Endothelial cell of umbilical vein (primary cell): ENCODE measurements at regions not wholly inside any gene's neighbourhood (a gene's known extent, or its start where the extent isn't known, plus 50 kb on each side); places are given as distances from the start of the nearest gene placed in this dataset.

Experiments used
- BruUV-seq: library from RNA; stranded (reverse); fragments of 400-500 nt; replicated peaks from 2 replicates; lab custom pipeline; 2021; lab: Mats Ljungman, UMichigan
- CTCF ChIA-PET: fragments of 300-600, 350-600 bp; sonication (Branson Sonifier 250); formaldehyde crosslinking; loops from one replicate; lab custom pipeline; 2021; ENCODE audit warnings: antibody characterized with exemption, inconsistent platforms; lab: Charles Lee
- POLR2A ChIA-PET: fragments of 300-600, 350-600 bp; sonication (Branson Sonifier 250); formaldehyde crosslinking; loops from one replicate; lab custom pipeline; 2021; ENCODE audit warnings: antibody characterized with exemption, inconsistent platforms; lab: Charles Lee
- DNase-seq: peaks from one replicate; pipeline ENCODE4 v3.0.0-alpha.2; 2011; ENCODE audit warnings: low read depth, low spot score
- FAIRE-seq: peaks from 2 replicates; lab custom pipeline; 2011; peaks lifted over from hg19 to GRCh38; lab: Jason Lieb, UNC
- H2AFZ ChIP-seq: 2 replicates; pipeline ENCODE4 v1.6.0; 2012; ENCODE audit warnings: low read depth, low read length, control low read depth, inconsistent platforms
- H3K27ac ChIP-seq: 2 replicates; pipeline ENCODE4 v1.5.1; 2011; ENCODE audit warnings: low read depth, mild to moderate bottlenecking, control low read depth, low read length, moderate library complexity; ENCODE audit not compliant: insufficient read depth
- H3K27me3 ChIP-seq, 2 experiments: 2 replicates each; pipeline versions ENCODE4 v1.6.0 to v1.6.1; 2011; ENCODE audit warnings: low read length in 2 of 2, mixed read lengths in 1 of 2; ENCODE audit not compliant: control insufficient read depth in 2 of 2, insufficient read depth in 2 of 2
- H3K36me3 ChIP-seq, 2 experiments: 2 replicates in 1 of 2; 3 replicates in 1 of 2; pipeline ENCODE4 v1.5.1; 2011; ENCODE audit warnings: low read length in 2 of 2, mild to moderate bottlenecking in 1 of 2, moderate library complexity in 1 of 2; ENCODE audit not compliant: control insufficient read depth in 2 of 2, insufficient read depth in 2 of 2; ENCODE audit errors: extremely low read depth in 1 of 2
- H3K4me1 ChIP-seq: 3 replicates; pipeline ENCODE4 v1.5.1; 2011; ENCODE audit warnings: mild to moderate bottlenecking, low read length; ENCODE audit not compliant: control insufficient read depth, insufficient read depth; ENCODE audit errors: extremely low read depth
- H3K4me2 ChIP-seq: 2 replicates; pipeline ENCODE4 v1.6.1; 2011; ENCODE audit warnings: low read length, control low read depth, mixed read lengths; ENCODE audit not compliant: insufficient read depth
- H3K4me3 ChIP-seq, 3 experiments: fragments of 200-600 bp in 1 of 3; sonication (generic), shearing (Covaris generic) in 1 of 3; replicated peaks in 1 of 3; 2 replicates each; pipeline ENCODE4 v1.5.1; 2011 to 2016; ENCODE audit warnings: control low read depth in 3 of 3, low read length in 3 of 3, mild to moderate bottlenecking in 2 of 3, inconsistent platforms in 1 of 3, low read depth in 1 of 3, moderate library complexity in 1 of 3; ENCODE audit not compliant: insufficient read depth in 1 of 3
- H3K79me2 ChIP-seq: 2 replicates; pipeline ENCODE4 v1.6.0; 2012; ENCODE audit warnings: low read length, inconsistent platforms; ENCODE audit not compliant: control insufficient read depth, insufficient read depth
- H3K9ac ChIP-seq: replicated peaks from 2 replicates; pipeline ENCODE3; 2011; ENCODE audit warnings: low read length, control low read depth; ENCODE audit not compliant: insufficient read depth; ENCODE audit errors: extremely low read depth
- H3K9me1 ChIP-seq: replicated peaks from 3 replicates; pipeline ENCODE4 v1.6.0; 2011; ENCODE audit warnings: mild to moderate bottlenecking, low read length; ENCODE audit not compliant: control insufficient read depth, insufficient read depth; ENCODE audit errors: extremely low read depth
- H3K9me3 ChIP-seq: replicated peaks from 2 replicates; pipeline ENCODE4 v1.5.1; 2012; ENCODE audit warnings: low read length, inconsistent platforms; ENCODE audit not compliant: control insufficient read depth, insufficient read depth
- H4K20me1 ChIP-seq: replicated peaks from 2 replicates; pipeline ENCODE3; 2011; ENCODE audit warnings: mild to moderate bottlenecking, low read length; ENCODE audit not compliant: control insufficient read depth, insufficient read depth; ENCODE audit errors: extremely low read depth
- EZH2 ChIP-seq: IDR thresholded peaks from 2 replicates; pipeline ENCODE4 v1.6.1; 2012; ENCODE audit warnings: borderline replicate concordance, low read depth, mild to moderate bottlenecking, moderate library complexity, low read length, inconsistent platforms; ENCODE audit not compliant: severe bottlenecking
- FOS ChIP-seq: IDR thresholded peaks from 2 replicates; pipeline ENCODE4 v1.6.1; 2011; ENCODE audit warnings: mild to moderate bottlenecking, low read length, moderate library complexity, borderline replicate concordance; ENCODE audit not compliant: insufficient read depth
- GATA2 ChIP-seq: IDR thresholded peaks from 2 replicates; pipeline ENCODE4 v1.7.0; 2011; ENCODE audit warnings: low read depth, mild to moderate bottlenecking, moderate library complexity, mixed read lengths, low read length; ENCODE audit not compliant: insufficient read length, insufficient read depth
- JUN ChIP-seq: IDR thresholded peaks from 2 replicates; pipeline ENCODE4 v1.6.1; 2011; ENCODE audit warnings: borderline replicate concordance, low read depth; ENCODE audit not compliant: insufficient read length, insufficient read depth
- MYC ChIP-seq: IDR thresholded peaks from one replicate; pipeline ENCODE4 v1.6.1; 2011; ENCODE audit warnings: mild to moderate bottlenecking, low read depth, low read length
- POLR2A ChIP-seq: IDR thresholded peaks from 2 replicates; pipeline ENCODE4 v1.6.1; 2012; ENCODE audit warnings: low read depth, mild to moderate bottlenecking, control low read depth, low read length
- POLR2AphosphoS5 ChIP-seq: IDR thresholded peaks from 2 replicates; pipeline ENCODE4 v1.6.1; 2012; ENCODE audit warnings: low read depth, mild to moderate bottlenecking, control low read depth, low read length, moderate library complexity; ENCODE audit not compliant: insufficient read depth
- dilution Hi-C: fragments of 300-500 bp; cut with MboI; formaldehyde crosslinking; loops from one replicate; pipeline ENCODE4 v1.15.0; 2019; ENCODE audit warnings: low sequenced_read_pairs; ENCODE audit not compliant: extremely low pct_ligation_motif_present
- intact Hi-C: fragments of 100-400 bp; cut with micrococcal nuclease; formaldehyde crosslinking; loops from one replicate; pipeline ENCODE4 v1.10.0; 2022
- TF ChIP-seq, protein P1 (sequence below): IDR thresholded peaks from 2 replicates; pipeline ENCODE4 v1.6.1; 2011; ENCODE audit not compliant: insufficient read depth, insufficient read length
- TF ChIP-seq, protein P2 (sequence below), 2 donors: IDR thresholded peaks; 1 replicate in 1 of 2; 2 replicates in 1 of 2; pipeline ENCODE4 v1.5.1; 2011; ENCODE audit warnings: low read length in 2 of 2, mild to moderate bottlenecking in 2 of 2, moderate library complexity in 2 of 2, control low read depth in 1 of 2, inconsistent platforms in 1 of 2, low read depth in 1 of 2; ENCODE audit not compliant: insufficient read depth in 1 of 2; ENCODE audit errors: extremely low read depth in 1 of 2

- no peaks in the 10 kb centered on the region for H3K9me1 ChIP-seq
- ChIA-PET CTCF (interaction anchor here (0.8 to 1.2 kb wide), 2 partner anchors 37 to 133 kb away, joined by 3 read pairs; no protein-coding TSS in a partner anchor), POLR2A (no interaction called here)
- no peaks in the 10 kb centered on the region for H4K20me1 ChIP-seq
- no TSS peak for BruUV-seq
- no peaks in the 10 kb centered on the region for H3K9me3 ChIP-seq
- no peak overlapping the region for H2AFZ ChIP-seq
- no peaks in the 10 kb centered on the region for H3K27me3 ChIP-seq
- intact Hi-C loops (no loop called here), dilution Hi-C loops (no loop called here)
- no peaks in the 10 kb centered on the region for H3K36me3 ChIP-seq
- H3K4me1 ChIP-seq: no peaks in the 10 kb centered on the region
- H3K9ac ChIP-seq: no peak overlapping the region
- H3K4me2 ChIP-seq: no peak overlapping the region
- DNase-seq: no peak
- FAIRE-seq: no peak
- no peak overlapping the region for H3K27ac ChIP-seq
- no peak overlapping the region for H3K4me3 ChIP-seq
- H3K79me2 ChIP-seq: no peaks in the 10 kb centered on the region
- TF ChIP-seq, protein P1, sequence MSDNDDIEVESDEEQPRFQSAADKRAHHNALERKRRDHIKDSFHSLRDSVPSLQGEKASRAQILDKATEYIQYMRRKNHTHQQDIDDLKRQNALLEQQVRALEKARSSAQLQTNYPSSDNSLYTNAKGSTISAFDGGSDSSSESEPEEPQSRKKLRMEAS: no peak
- no peak for TF ChIP-seq POLR2A
- no peak for TF ChIP-seq JUN
- no peak for TF ChIP-seq POLR2AphosphoS5
- no peak for TF ChIP-seq GATA2
- TF ChIP-seq FOS: no peak
- no peak for TF ChIP-seq MYC
- TF ChIP-seq, protein P2, sequence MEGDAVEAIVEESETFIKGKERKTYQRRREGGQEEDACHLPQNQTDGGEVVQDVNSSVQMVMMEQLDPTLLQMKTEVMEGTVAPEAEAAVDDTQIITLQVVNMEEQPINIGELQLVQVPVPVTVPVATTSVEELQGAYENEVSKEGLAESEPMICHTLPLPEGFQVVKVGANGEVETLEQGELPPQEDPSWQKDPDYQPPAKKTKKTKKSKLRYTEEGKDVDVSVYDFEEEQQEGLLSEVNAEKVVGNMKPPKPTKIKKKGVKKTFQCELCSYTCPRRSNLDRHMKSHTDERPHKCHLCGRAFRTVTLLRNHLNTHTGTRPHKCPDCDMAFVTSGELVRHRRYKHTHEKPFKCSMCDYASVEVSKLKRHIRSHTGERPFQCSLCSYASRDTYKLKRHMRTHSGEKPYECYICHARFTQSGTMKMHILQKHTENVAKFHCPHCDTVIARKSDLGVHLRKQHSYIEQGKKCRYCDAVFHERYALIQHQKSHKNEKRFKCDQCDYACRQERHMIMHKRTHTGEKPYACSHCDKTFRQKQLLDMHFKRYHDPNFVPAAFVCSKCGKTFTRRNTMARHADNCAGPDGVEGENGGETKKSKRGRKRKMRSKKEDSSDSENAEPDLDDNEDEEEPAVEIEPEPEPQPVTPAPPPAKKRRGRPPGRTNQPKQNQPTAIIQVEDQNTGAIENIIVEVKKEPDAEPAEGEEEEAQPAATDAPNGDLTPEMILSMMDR (IDR thresholded peaks at IDR 0.05; ENCODE audit: extremely low read depth in 1 of 2, insufficient read depth in 1 of 2, low read depth in 1 of 2, low read length in 2 of 2): no peak
- TF ChIP-seq EZH2: no peak
These were observed 80.2 kb upstream of the KRR1 start for GRCh38 chr12:75591628-75592027.
